Heart left ventricle (tissue), 13 donors: ENCODE measurements at regions not wholly inside any gene's neighbourhood (a gene's known extent, or its start where the extent isn't known, plus 50 kb on each side); places are given as distances from the start of the nearest gene placed in this dataset.

ENCODE experiments used
- CTCF ChIP-seq, 12 donors: fragments of 200-600 bp; sonication (generic) in 4 of 12; IDR thresholded peaks; one replicate each; pipeline versions ENCODE4 v1.5.0 to v1.8.0; 2018 to 2022; ENCODE audit warnings: antibody characterized with exemption in 12 of 12, mild to moderate bottlenecking in 5 of 12
- POLR2A ChIP-seq, 2 donors: fragments of 450-650 bp; IDR thresholded peaks; one replicate each; pipeline ENCODE4 v1.6.1; 2017; ENCODE audit warnings: antibody characterized with exemption in 2 of 2, mild to moderate bottlenecking in 2 of 2, moderate library complexity in 2 of 2
- donor health status: ischemic (EF 13 %, LVEDD 7.1; RV severe dilation, severe dysfunction).
- donor health status: DM: no; HTN: yes; CAD: no.
- donor health status: DM: no; HTN: no; CAD: no.
- donor health status: ischemic (EF 25% LVEDD 6.9; RV normal size, moderate dysfunction).
- donor health status: ischemic (EF 25% LVEDD 5.7; RV mildly dilated, moderate dysfunction).
- donor health status: ischemic (EF 35%, LVEDD 5.7; RV mildly dilated, moderate dysfunction).
- donor health status: nonischemic (EF 11% LVEDD 7.7; RV severe dilation, severe dysfunction).
- donor health status: DM: yes; HTN: yes; CAD: no.
- donor health status: PGD.
- donor health status: ischemic (EF 29% LVEDD 5.4; RV normal size, mild dysfunction).
- donor health status: nonischemic (EF 23%, LVEDD 6.1; RV moderate dilation, normal function).

- TF ChIP-seq CTCF (IDR thresholded peaks at IDR 0.05) (no peak), POLR2A (IDR thresholded peaks at IDR 0.05) (no peak)
Observed at GRCh38 chr11:91209306-91209705, 986.5 kb upstream of the CHORDC1 start.
